OCI-M2 (cell line): ENCODE measurements at regions not wholly inside any gene's neighbourhood (a gene's known extent, or its start where the extent isn't known, plus 50 kb on each side); places are given as distances from the start of the nearest gene placed in this dataset.
"Not testable (repeated sequence)": the region's sequence is repeated elsewhere in the genome, so short reads cannot be mapped to it uniquely, and the experiment has no call there.

Experiments used
- DNase-seq: peaks from one replicate; lab custom pipeline; 2025; ENCODE audit not compliant: unreplicated experiment; lab: John Stamatoyannopoulos, UW

DNA sequence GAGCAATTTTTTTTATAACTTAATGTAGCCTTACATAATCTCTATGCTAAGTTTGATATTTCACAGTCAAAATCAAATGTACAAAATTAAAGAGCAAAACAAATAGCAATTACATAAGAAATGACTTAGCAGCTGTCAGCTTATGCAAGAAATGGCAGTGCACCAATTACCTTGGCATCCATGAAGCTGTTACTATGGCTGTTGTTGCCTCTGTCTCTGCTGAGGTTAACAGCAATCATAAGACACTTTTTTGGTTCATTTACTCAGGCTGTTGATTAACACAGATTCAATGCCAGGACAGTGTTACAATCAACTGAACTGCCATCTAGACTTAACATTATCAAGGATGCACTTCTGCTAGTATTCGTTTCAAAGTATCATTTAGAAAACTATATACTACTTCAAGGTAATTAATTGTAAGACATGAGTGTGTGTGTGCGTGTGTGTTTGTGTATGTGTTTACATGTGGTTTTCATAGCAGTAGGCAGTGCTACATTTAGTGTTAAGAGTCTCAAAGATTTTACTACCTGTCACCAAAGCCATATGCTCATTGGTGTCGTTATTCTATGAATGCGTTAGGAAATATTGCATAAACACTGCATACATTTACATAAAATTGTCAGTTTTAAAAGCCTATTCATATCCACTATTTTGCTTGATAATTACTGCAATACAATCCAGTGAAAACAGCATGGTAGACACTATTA is 1084.2 kb upstream of the COX7C start:
- no peak for DNase-seq

DNA sequence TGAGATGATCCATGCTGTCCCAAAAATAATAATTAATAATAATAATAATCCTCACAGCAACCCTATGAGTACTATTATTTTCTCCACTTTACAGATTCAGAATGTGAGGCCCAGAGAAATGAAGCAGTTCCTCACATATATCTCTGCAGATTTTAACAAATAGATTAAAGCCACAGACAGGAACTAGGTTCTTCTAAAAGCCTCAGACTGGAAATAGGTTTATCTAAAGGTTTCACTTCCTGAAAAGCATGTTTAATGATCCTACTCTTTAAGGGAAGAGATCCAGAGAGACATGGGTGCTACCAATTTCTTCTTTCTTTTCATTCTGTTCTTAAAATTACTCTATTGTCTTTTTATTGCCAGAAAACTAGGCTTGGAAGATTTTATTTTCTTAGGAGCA is 1079.4 kb upstream of the COX7C start:
- no peak for DNase-seq

- no peak for DNase-seq
These were observed 1072.6 kb upstream of the COX7C start for GRCh38 chr5:85545129-85545528.

- no peak for DNase-seq
These were observed 1068.5 kb upstream of the COX7C start for GRCh38 chr5:85549229-85549628.

- no peak for DNase-seq
These were observed 1067.7 kb upstream of the COX7C start for GRCh38 chr5:85549836-85550599.

GRCh38 chr5:85556464-85556863 is 1061.3 kb upstream of the COX7C start:
- DNase-seq, result no peak

DNA sequence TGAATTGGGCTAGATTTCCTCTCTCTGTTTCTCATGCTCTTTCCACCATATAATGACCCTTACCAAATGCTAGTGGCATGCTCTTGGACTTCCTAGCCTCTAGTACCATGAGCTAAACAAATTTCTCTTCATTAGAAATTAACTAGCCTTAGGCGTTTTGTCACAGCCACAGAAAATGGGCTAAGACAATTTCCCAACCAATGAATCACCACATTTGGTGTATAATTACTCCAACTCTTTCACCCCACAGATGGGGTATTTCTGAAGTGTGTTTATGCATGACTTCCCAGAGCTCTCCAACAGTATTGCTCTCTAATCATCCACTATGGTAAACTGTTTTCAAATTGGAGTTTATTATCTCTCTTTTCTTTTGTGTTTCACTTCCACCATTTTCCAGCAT is 1041.1 kb upstream of the COX7C start:
- DNase-seq, result no peak

DNA sequence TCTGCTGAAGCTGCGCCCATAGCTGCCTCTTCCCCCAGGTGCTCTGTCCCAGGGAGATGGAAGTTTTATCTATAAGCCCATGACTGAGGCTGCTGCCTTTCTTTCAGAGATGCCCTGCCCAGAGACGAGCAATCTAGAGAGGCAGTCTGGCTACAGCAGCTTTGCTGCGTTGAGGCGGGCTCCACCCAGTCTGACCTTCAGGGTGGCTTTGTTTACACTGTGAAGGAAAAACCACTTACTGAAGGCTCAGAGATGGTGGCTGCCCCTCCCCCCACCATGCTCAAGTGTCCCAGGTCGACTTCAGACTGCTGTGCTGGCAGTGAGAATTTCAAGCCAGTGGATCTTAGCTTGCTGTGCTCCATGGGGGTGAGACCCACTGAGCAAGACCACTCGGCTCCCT is 1029.9 kb upstream of the COX7C start:
- not testable (repeated sequence) for DNase-seq

DNA sequence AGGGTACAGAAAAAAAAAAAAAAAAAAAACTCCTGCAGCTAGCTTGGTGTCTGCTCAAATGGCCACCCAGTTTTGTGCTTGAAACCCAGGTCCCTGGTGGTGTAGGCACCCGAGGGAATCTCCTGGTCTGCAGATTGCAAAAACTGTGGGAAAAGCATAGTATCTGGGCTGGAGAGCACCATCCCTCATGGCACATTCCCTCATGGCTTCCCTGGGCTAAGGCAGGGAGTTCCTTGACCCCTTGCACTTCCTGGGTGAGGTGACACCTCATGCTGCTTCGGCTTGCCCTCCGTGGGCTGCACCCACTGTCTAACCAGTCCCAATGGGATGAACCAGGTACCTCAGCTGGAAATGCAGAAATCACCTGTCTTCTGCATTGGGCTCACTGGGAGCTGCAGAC is 1029.5 kb upstream of the COX7C start:
- DNase-seq, result not testable (repeated sequence)

DNA sequence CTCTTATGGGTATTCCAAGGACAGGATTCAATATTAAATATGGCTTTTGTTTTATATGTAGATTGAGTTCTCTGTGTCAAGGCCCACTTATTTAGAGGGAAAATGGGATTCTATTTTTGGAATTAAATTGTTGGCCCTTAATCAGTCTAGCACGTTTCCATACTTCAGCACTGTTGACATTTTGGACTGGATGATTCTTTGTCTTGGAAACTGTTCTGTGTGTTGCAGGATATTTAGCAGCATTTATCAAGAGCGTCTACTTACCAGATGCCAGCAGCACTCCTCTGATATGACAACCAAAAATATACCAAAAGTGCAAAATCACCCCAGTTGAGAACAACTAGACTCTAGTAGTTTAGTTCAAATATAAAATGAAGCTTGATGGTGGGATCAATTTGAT is 1027.0 kb upstream of the COX7C start:
- DNase-seq, result no peak

DNA sequence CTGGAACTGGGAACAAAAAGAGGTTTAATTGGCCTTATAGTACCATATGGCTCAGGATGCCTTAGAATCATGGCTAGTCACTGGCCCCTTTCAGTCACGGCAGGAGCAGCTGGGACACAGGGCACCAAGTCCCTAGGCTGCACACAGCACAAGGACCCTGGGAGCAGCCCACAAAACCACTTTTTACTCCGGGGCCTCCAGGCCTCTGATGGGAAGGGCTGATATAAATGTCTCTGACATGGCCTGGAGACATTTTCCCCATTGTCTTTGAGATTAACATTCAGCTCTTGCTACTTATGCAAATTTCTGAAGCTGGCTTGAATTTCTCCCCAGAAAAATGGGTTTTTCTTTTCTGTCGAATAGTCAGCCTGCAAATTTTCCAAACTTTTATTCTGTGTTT is 1026.4 kb upstream of the COX7C start:
- DNase-seq, result no peak

GRCh38 chr5:85602843-85603242 is 1014.9 kb upstream of the COX7C start:
- no peak for DNase-seq

DNA sequence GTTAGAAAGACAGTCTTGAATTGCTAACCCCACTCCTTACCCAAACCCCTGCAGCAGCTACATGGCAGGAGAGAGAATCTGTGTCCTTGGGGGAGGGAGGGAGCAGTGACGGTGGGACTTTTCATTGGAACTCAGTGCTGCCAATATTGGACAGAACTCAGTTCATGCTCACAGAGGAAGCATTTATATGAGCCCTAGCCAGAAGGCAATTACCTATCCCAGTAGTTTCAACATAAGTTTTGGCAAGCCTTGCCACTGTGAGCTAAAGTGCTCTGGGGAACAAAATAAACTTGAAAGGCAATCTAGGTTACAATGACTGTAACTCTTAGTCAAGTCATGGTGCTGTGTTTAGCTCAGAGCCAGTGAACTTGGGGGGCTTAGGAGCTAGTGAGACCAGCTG is 1013.4 kb upstream of the COX7C start:
- no peak for DNase-seq

DNA sequence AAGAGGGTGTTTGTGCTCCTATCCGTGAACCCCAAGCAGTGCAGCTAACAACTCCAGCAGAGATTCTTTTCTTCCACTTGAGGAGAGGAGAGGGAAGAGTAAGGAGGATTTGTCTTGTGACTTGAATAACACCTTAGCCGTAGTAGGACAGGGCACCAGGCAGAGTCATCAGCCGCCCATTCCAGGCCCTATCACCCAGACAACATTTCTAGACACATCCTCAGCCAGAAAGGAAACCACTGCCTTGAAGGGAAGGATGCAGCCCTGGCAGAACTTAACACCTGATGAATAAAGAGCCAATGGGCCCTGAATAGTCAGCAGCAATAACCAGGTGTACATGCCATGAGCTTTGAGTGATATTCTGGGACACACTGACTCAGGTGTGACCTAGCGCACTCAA is 1013.0 kb upstream of the COX7C start:
- no peak for DNase-seq

GRCh38 chr5:85605381-85605780 is 1012.4 kb upstream of the COX7C start:
- no peak for DNase-seq

DNA sequence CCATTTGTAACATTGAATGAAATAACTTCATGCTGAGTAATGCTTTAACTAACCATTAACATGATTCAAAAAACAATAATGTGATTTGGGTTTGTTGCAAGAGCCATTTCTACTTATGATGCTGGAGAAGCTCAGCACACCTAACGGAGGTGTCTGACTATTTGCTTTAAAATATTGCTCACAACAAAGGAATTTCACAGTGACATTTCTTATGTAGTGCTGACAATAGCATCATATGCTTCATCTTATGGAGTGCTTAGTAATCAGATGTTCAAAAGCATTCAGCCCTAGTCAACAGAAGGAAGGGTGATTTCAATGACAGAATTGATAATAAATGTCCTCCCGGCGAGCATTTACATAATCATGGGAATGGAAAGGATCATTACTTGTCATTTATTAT is 1003.3 kb upstream of the COX7C start:
- DNase-seq, result no peak

- no peak for DNase-seq
These were observed 996.1 kb upstream of the COX7C start for GRCh38 chr5:85621668-85622067.

- no peak for DNase-seq
These were observed 989.6 kb upstream of the COX7C start for GRCh38 chr5:85628153-85628552.

DNA sequence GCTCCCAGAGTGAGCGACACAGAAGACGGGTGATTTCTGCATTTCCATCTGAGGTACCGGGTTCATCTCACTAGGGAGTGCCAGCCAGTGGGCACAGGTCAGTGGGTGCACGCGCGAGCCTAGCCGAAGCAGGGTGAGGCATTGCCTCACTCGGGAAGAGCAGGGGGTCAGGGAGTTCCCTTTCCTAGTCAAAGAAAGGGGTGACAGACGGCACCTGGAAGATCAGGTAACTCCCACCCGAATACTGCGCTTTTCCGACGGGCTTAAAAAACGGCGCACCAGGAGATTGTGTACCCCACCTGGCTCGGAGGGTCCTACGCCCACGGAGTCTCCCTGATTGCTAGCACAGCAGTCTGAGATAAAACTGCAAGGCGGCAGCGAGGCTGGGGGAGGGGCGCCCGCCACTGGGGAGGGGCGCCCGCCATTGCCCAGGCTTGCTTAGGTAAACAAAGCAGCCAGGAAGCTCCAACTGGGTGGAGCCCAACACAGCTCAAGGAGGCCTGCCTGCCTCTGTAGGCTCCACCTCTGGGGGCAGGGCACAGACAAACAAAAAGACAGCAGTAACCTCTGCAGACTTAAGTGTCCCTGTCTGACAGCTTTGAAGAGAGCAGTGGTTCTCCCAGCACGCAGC is 979.1 kb upstream of the COX7C start:
- not testable (repeated sequence) for DNase-seq

GRCh38 chr5:85646036-85646435 is 971.7 kb upstream of the COX7C start:
- DNase-seq, result no peak

DNA sequence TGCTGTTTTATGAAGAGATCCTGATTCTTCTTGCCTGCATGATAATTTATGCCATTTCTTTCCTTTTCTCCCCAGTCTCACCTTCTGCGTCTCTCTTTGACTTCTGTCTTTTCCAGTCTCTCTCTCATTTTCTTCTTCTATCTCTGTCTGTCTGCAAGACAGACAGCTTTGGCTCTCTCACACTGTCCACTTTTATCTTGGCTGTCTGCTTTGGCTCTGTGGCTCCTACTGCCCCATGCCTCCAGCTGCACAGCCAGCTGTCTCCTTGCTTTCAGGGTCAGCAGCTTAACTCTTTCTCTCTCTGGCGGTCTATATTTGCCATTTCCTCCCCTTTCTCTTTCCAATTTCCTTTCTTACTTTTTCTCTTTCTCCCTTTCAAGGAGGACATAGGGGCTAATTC is 971.1 kb upstream of the COX7C start:
- no peak for DNase-seq
